ENCODE measurements at regions not wholly inside any gene's neighbourhood (a gene's known extent, or its start where the extent isn't known, plus 50 kb on each side); places are given as distances from the start of the nearest gene placed in this dataset.

DNA sequence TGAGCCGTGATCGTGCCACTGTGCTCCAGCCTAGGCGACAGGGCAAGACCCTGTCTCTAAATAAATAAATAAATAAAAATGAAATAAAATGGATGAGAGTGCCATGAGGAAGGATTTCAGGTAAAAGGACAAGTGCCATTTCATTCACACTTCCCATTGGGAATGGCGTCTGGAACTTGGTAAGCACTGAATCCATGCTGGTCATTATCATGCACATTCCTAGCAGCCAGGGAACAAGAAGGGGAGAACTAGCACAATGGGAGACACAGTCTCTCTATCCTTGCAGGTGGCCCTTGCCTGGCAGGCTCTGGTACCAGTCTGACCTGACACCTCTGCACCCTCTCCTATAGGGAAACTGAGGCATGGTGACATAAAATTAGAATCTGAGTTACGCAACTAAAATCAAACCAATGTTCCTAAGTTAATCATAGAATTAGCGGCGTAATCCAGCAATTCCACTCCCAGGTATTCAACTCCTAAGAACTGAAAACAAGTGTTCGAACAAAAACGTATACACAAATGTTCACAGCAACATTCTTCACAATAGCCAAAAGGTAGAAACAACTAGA is 70.8 kb upstream of the MFGE8 start:
- intact Hi-C loops (cut with micrococcal nuclease): no loop called here
- DNase-seq (no peak), ATAC-seq (no peak)
- Histone ChIP-seq H3K36me3 (ENCODE audit: control insufficient read depth, insufficient read depth, low read length) (no peaks in the 10 kb centered on the region), H3K9me3 (ENCODE audit: control insufficient read depth, insufficient read depth, low read length) (no peaks in the 10 kb centered on the region), H3K27me3 (ENCODE audit: control insufficient read depth, insufficient read depth, low read length) (no peaks in the 10 kb centered on the region), H3K4me1 (ENCODE audit: control insufficient read depth, insufficient read depth, low read length) (peaks cover 6% of the 10 kb centered on the region), H3K27ac (ENCODE audit: low read length) (no peak overlapping the region), H3K4me3 (ENCODE audit: low read length) (no peak overlapping the region)
- TF ChIP-seq, protein P1, sequence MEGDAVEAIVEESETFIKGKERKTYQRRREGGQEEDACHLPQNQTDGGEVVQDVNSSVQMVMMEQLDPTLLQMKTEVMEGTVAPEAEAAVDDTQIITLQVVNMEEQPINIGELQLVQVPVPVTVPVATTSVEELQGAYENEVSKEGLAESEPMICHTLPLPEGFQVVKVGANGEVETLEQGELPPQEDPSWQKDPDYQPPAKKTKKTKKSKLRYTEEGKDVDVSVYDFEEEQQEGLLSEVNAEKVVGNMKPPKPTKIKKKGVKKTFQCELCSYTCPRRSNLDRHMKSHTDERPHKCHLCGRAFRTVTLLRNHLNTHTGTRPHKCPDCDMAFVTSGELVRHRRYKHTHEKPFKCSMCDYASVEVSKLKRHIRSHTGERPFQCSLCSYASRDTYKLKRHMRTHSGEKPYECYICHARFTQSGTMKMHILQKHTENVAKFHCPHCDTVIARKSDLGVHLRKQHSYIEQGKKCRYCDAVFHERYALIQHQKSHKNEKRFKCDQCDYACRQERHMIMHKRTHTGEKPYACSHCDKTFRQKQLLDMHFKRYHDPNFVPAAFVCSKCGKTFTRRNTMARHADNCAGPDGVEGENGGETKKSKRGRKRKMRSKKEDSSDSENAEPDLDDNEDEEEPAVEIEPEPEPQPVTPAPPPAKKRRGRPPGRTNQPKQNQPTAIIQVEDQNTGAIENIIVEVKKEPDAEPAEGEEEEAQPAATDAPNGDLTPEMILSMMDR (IDR thresholded peaks at IDR 0.05): no peak
- WGBS (ENCODE audit: insufficient coverage): 100% methylated on average over 7 of the region's 9 CpGs
- Mint-ChIP-seq H3K4me3 (no peak overlapping the region), H3K36me3 (no peaks in the 10 kb centered on the region), H3K27ac (no peak overlapping the region), H3K4me1 (no peaks in the 10 kb centered on the region), H3K27me3 (ENCODE audit: low read depth in 2 of 2) (peaks cover 0 to 4% of the 10 kb centered on the region in 2 donors), H3K9me3 (no peaks in the 10 kb centered on the region)

DNA sequence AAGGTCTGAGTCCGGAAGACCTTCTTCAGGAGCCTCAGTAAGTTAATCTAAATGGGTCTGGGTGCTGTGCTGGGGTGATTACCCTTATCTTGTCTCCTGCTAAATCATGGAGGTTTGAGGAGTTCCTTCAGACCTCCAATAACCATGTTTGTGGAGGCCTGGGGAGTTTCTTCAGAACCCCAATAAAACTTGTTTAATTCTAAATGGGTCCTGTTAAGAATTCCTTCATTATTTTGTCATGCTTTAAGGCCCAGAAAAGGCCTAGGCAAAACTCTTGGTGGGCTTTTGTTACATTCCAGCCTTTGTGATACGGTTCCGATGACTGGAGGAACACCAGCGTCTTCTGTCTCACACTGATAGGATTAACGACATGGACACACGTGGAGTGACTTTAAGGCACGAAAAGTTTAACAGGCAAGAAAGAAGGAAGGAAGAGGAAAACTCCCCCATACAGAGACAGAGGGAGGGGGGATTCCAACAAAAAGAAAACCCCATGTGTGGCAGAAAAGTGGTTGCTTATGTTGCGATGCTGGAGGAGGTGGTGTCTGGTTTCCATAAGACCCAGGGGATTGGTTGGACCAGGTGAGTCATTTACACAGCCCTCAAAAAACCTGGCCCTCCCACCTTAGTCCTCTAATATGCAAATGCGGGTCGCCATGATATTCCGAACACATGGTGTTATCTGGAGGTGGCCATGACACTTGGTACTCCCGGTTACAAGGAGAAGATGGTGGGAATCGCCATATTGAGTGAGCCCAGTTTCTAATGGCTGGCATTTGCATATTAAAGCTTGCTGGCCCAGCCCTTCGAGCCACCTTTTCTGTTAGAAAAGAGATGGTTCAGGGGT is 72.6 kb upstream of the MFGE8 start:
- Mint-ChIP-seq H3K36me3 (no peaks in the 10 kb centered on the region), H3K4me3 (no peak overlapping the region), H3K27ac (no peak overlapping the region), H3K4me1 (no peaks in the 10 kb centered on the region), H3K27me3 (ENCODE audit: low read depth in 2 of 2) (peaks cover 13 to 14% of the 10 kb centered on the region in 2 donors), H3K9me3 (no peaks in the 10 kb centered on the region)
- TF ChIP-seq, protein P1 (IDR thresholded peaks at IDR 0.05): no peak
- Histone ChIP-seq H3K4me3 (ENCODE audit: low read length) (no peak overlapping the region), H3K9me3 (ENCODE audit: control insufficient read depth, insufficient read depth, low read length) (no peaks in the 10 kb centered on the region), H3K27me3 (ENCODE audit: control insufficient read depth, insufficient read depth, low read length) (no peaks in the 10 kb centered on the region), H3K27ac (ENCODE audit: low read length) (no peak overlapping the region), H3K36me3 (ENCODE audit: control insufficient read depth, insufficient read depth, low read length) (no peaks in the 10 kb centered on the region), H3K4me1 (ENCODE audit: control insufficient read depth, insufficient read depth, low read length) (peaks cover 6% of the 10 kb centered on the region)
- intact Hi-C loops (cut with micrococcal nuclease): no loop called here
- DNase-seq (no peak), ATAC-seq (no peak)
- WGBS (ENCODE audit: insufficient coverage): 93% methylated on average over 10 of the region's 14 CpGs

DNA sequence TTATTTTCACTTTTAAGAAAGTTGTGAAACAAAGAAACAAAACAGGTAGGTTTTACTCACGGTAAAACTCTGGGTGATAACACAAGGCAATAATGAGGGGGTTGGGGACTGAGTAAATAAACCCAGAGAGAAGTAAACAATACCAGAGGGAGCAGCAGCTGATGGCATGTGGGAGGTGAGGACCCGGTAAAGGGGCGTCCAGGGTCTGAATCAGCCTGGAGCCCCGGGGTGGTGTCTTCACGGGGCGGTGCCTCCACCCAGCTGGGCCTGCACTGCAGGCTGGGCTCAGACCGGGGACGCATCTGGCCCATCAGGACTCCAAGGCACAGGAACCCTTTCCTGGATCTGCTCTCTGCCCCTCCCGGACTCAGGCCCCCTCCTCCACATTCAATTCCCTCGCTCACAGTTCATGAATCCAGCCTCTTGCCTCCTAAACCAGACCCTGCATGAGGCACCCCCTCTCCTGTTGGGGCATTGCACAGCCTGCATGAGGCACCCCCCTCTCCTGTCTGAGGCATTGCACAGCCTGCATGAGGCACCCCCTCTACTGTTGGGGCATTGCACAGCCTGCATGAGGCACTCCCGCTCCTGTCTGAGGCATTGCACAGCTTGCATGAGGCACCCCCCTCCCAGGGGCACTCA is 73.9 kb upstream of the MFGE8 start:
- H3K27ac ChIP-seq (ENCODE audit: low read length): no peak overlapping the region
- H3K4me1 Mint-ChIP-seq: no peaks in the 10 kb centered on the region
- no peaks in the 10 kb centered on the region for H3K27me3 ChIP-seq (ENCODE audit: control insufficient read depth, insufficient read depth, low read length)
- H3K27me3 Mint-ChIP-seq (ENCODE audit: low read depth in 2 of 2): peaks cover 16 to 18% of the 10 kb centered on the region in 2 donors
- TF ChIP-seq, protein P1 (IDR thresholded peaks at IDR 0.05): no peak
- no peaks in the 10 kb centered on the region for H3K36me3 Mint-ChIP-seq
- no peak for DNase-seq
- H3K9me3 ChIP-seq (ENCODE audit: control insufficient read depth, insufficient read depth, low read length): no peaks in the 10 kb centered on the region
- no peak overlapping the region for H3K4me3 ChIP-seq (ENCODE audit: low read length)
- H3K4me3 Mint-ChIP-seq: no peak overlapping the region
- no peaks in the 10 kb centered on the region for H3K9me3 Mint-ChIP-seq
- H3K27ac Mint-ChIP-seq: no peak overlapping the region
- no peak for ATAC-seq
- WGBS (ENCODE audit: insufficient coverage): 91% methylated on average over 11 of the region's 11 CpGs
- intact Hi-C loops (cut with micrococcal nuclease): no loop called here
- peaks cover 6% of the 10 kb centered on the region for H3K4me1 ChIP-seq (ENCODE audit: control insufficient read depth, insufficient read depth, low read length)
- H3K36me3 ChIP-seq (ENCODE audit: control insufficient read depth, insufficient read depth, low read length): no peaks in the 10 kb centered on the region

All from natural killer cell (primary cell).